ENCODE measurements at regions not wholly inside any gene's neighbourhood (a gene's known extent, or its start where the extent isn't known, plus 50 kb on each side); places are given as distances from the start of the nearest gene placed in this dataset.

- DNase-seq: no peak
Measured at GRCh38 chr3:127337911-127338531, 50.2 kb upstream of the PRR20G start.
